Fibroblast of lung (primary cell): ENCODE measurements at regions not wholly inside any gene's neighbourhood (a gene's known extent, or its start where the extent isn't known, plus 50 kb on each side); places are given as distances from the start of the nearest gene placed in this dataset.

ENCODE experiments used
- EZH2 ChIP-seq: IDR thresholded peaks from 2 replicates; pipeline ENCODE4 v1.5.1; 2012; ENCODE audit warnings: low read length, control low read depth, mild to moderate bottlenecking; ENCODE audit errors: missing control alignments
- TF ChIP-seq, protein P1 (sequence below), 2 donors: IDR thresholded peaks in 1 of 2; conservative IDR thresholded peaks in 1 of 2; 1 replicate in 1 of 2; 2 replicates in 1 of 2; pipeline ENCODE4 v1.5.1; 2011 to 2012; ENCODE audit warnings: low read length in 2 of 2, control low read depth in 1 of 2, inconsistent platforms in 1 of 2, low read depth in 1 of 2, mild to moderate bottlenecking in 1 of 2

GRCh38 chr6:159112714-159113113 lies 56.5 kb upstream of the FNDC1 start:
- TF ChIP-seq, protein P1, sequence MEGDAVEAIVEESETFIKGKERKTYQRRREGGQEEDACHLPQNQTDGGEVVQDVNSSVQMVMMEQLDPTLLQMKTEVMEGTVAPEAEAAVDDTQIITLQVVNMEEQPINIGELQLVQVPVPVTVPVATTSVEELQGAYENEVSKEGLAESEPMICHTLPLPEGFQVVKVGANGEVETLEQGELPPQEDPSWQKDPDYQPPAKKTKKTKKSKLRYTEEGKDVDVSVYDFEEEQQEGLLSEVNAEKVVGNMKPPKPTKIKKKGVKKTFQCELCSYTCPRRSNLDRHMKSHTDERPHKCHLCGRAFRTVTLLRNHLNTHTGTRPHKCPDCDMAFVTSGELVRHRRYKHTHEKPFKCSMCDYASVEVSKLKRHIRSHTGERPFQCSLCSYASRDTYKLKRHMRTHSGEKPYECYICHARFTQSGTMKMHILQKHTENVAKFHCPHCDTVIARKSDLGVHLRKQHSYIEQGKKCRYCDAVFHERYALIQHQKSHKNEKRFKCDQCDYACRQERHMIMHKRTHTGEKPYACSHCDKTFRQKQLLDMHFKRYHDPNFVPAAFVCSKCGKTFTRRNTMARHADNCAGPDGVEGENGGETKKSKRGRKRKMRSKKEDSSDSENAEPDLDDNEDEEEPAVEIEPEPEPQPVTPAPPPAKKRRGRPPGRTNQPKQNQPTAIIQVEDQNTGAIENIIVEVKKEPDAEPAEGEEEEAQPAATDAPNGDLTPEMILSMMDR (conservative IDR thresholded peaks at IDR 0.05 in 1 of 2, IDR thresholded peaks at IDR 0.05 in 1 of 2; ENCODE audit: low read depth in 1 of 2, low read length in 2 of 2), result no peak
- TF ChIP-seq EZH2, result no peak
